Testis (tissue), 2 donors: ENCODE measurements at regions not wholly inside any gene's neighbourhood (a gene's known extent, or its start where the extent isn't known, plus 50 kb on each side); places are given as distances from the start of the nearest gene placed in this dataset.

Experiments used
- POLR2A ChIP-seq: fragments of 450-650 bp; IDR thresholded peaks from one replicate; pipeline ENCODE4 v1.6.1; 2017; ENCODE audit warnings: antibody characterized with exemption, mild to moderate bottlenecking, moderate library complexity
- TF ChIP-seq, protein P1 (sequence below), 3 experiments: fragments of 450-650 bp in 2 of 3; fragments of 200-600 bp in 1 of 3; sonication (generic) in 1 of 3; IDR thresholded peaks; one replicate each; pipeline ENCODE4 v1.5.1; 2016 to 2019; ENCODE audit warnings: antibody characterized with exemption in 3 of 3, mild to moderate bottlenecking in 2 of 3, moderate library complexity in 1 of 3

DNA sequence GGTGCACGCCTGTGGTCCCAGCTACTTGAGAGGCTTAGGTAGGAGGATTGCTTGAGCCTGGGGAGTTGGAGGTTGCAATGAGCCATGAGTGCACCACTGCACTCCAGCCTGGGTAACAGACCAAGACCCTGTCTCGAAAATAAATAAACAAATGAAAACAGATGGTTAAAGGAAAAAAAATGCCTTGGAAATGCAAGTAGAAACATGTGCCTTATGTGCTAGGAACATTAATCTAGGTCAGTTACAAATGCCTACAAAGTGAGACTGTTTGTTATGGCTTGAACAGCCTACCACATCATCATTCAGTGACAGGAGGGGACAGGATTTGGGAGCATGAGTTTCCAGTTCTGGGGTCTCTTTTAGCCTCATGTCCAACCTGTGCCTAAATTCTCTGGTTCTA, 52.4 kb upstream of the BCAT1 start:
- TF ChIP-seq, protein P1, sequence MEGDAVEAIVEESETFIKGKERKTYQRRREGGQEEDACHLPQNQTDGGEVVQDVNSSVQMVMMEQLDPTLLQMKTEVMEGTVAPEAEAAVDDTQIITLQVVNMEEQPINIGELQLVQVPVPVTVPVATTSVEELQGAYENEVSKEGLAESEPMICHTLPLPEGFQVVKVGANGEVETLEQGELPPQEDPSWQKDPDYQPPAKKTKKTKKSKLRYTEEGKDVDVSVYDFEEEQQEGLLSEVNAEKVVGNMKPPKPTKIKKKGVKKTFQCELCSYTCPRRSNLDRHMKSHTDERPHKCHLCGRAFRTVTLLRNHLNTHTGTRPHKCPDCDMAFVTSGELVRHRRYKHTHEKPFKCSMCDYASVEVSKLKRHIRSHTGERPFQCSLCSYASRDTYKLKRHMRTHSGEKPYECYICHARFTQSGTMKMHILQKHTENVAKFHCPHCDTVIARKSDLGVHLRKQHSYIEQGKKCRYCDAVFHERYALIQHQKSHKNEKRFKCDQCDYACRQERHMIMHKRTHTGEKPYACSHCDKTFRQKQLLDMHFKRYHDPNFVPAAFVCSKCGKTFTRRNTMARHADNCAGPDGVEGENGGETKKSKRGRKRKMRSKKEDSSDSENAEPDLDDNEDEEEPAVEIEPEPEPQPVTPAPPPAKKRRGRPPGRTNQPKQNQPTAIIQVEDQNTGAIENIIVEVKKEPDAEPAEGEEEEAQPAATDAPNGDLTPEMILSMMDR (IDR thresholded peaks at IDR 0.05) = no peak
- no peak for TF ChIP-seq POLR2A
